Activated naive CD8-positive, alpha-beta T cell treated with anti-CD3 and anti-CD28 coated beads, Interleukin-2, amount 50 U/mL, for 16 hours (primary cell): ENCODE measurements at regions not wholly inside any gene's neighbourhood (a gene's known extent, or its start where the extent isn't known, plus 50 kb on each side); places are given as distances from the start of the nearest gene placed in this dataset.

ENCODE experiments used
- DNase-seq: peaks from one replicate; pipeline ENCODE4 v3.0.0-alpha.2; 2020; ENCODE audit warnings: low read depth, low spot score

- no peak for DNase-seq
Observed at GRCh38 chr6:133753756-133754155, 135.2 kb upstream of the TCF21 start.

DNA sequence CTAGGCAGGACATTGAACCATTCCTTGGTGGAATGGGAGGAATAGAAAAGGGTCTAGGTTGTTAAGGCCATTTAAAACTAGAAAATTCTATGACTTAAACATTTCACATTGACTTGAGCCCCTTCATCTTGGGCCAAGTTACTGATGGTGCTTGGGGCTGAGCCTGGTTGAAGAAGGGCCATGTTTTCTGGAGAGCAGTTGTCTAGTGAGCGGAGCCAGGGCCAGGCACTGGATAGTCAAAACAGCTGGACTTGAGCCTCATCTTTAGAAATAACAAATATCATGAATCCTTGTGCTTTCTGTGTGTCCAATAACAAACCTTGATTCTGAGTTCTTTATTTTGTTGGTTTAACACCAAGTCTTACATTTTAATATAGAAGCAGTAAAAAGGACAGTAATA lies 134.6 kb upstream of the TCF21 start:
- no peak for DNase-seq

GRCh38 chr6:133756078-133756695 lies 132.7 kb upstream of the TCF21 start:
- no peak for DNase-seq

GRCh38 chr6:133757335-133757734 lies 131.6 kb upstream of the TCF21 start:
- no peak for DNase-seq

DNA sequence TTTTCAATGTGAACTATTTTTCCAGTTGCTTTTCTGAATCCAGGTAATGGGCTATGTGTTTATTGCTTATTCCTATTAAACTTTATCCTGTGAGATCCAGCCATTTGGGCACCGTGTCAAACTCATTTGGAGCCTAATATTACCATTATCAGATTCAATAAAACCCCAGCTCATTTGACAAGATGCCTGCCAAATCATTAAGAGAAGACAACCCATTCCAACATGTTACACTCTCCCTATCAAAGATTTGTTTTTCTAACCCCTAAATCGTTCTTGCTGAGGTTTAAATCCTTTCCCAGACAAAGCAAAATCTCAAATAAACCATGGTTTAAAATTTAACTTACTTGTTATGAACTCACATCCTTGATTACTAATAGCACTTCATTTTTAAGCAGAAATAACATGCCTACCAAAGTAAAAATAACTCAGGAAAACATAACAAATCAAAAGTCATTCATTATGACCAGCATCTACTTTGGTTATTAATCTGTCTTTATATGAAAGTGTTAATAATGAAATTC lies 130.0 kb upstream of the TCF21 start:
- no peak for DNase-seq

- no peak for DNase-seq
Observed at GRCh38 chr6:133759524-133759923, 129.4 kb upstream of the TCF21 start.

DNA sequence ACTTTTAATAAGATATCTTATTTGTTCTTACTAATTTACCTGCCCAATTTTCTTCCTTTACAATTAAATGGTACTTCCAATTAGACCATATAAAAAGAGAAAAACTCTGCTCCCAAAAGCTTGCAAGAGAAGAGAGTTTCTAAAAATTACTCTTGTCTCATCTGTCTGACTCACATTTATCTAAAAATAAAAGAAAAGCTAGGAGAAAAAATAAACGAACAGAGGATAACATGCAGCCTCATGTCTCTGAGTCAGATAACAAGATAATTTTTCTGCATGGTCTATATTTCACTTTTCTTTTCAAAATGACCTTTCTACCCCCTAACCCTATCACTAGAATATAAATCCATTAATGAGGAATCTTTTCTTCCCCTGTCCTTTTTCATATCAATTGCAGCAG lies 127.2 kb upstream of the TCF21 start:
- no peak for DNase-seq

DNA sequence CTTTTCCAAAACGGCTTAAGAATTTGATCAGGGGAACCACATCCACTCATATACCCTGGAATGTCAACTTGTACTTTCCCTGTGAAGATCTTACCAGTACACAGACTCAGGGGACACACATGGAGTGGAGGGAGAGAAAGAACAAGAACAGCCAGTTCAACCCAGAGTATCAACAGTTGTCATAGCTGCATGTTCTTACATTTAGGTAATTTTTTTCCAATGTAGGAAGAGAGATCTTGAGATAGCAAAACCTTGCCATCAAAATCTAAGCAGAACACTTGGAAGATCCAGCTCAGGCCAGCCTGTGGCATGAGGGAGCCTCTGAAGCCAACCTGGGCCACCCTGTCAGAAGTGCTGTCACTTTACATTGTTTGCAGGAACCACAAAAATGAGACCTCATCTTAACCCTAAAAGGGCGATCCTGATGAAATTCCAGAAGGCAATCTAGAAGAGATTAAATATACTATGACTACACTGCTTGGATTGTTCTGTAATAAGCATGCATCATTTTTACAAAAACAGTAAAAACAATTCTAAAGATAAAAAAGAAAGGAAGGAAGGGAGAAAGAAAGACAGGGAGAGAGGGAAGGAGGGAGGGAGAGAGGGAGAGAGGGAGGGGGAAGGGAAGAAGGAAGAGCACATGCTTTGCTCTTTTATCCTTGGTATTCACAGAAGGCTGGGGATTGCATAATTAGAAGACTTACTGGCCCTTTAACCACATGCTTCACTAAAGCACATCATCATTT lies 124.7 kb upstream of the TCF21 start:
- DNase-seq = no peak

DNA sequence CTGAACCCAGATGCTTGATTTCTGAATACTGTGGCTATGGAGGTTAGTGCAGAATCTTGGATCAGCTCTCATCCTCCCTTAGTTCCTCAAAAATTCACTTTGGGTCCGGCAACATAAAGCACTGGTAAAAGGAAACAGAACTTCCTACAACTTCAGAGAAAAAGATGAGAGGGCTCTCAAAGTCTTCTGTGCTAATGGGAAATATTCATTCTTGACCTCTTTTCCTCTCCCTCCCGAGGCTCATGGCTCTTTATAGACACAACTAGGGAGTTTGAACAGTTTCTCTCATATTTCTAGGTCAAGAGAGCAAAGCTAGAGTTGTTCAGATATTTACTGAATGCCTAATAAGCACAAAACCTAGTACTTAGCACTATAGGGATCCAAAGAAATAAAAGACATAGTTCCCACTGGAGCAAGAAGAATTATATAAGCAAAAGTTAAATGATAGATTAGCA lies 124.1 kb upstream of the TCF21 start:
- no peak for DNase-seq

DNA sequence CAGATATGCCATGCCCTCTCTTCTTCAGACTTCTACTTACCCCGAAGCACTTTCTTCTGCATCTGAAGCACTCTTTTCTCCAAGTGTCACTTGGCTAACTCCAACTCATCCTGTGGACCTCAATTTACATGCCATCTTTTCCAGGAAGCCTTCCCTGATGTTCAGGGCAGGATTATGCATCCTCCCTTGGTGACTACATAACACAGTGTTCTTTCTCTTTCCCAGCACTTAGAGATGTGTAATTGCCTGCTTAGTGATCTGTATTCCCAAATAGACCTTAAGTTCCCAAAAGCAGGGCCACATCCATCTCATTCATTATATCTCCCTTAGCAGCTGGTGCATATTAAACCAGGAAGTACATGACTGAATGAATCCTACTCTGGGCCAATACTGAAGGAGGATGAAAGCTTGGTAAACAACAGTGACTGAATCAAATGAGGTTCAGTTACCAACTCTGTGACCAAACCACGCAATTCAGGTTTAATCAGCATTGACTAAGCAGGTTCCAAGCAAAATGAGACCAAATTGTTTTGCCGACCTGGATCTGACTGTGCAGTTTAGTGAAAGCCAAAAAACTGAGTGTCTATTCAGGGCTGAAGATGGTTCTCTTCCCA lies 121.4 kb upstream of the TCF21 start:
- no peak for DNase-seq

DNA sequence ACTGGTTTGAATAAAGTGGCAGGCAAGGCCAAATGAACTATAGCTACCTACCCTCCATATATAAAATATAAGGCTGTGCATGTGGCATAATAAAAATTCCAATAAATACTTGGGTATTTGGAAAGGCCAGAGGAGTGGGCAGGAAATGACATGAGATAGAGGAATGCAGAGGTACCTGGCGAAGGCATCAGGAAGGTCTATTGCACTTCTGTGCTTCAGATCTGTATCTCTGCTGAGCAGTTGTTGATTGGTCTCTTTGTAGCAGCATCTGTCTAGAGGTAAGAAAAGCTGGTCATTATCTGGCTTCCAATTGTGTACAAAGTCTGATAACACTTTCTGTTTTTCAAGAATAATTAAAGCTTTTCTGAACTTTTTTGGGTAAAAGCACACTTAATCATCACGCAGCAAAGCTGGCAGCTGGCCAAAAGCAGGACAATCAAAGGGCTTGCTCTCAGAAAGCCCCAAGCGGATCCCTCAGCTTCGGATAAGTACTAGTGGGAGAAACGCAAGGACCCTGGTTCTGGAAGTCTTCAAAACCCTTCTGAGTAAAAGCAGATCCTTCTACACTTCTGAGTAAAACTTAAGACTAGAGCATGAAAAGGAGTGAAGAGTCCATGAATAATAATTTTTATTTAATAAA lies 120.1 kb upstream of the TCF21 start:
- no peak for DNase-seq

- DNase-seq = no peak
Observed at GRCh38 chr6:133769463-133769862, 119.5 kb upstream of the TCF21 start.

DNA sequence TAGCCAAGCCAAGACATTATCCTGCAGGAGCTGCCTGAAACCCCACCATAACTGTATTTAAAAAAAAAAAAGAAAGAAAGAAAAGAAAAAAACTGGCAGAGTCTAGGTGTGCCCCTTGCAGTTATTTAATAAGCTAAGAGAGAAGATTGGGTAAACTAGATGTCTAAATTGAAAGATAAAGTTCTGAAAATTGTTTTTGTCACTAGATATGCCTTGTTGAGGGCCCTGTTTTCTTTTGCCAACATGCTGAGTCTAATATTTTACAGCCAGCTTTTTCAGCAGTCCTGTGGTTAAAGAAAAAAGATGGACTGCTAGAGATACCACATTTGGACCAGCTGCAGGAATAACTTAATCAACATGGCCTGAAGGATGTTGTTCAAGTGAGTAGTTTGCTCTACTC lies 116.3 kb upstream of the TCF21 start:
- no peak for DNase-seq

DNA sequence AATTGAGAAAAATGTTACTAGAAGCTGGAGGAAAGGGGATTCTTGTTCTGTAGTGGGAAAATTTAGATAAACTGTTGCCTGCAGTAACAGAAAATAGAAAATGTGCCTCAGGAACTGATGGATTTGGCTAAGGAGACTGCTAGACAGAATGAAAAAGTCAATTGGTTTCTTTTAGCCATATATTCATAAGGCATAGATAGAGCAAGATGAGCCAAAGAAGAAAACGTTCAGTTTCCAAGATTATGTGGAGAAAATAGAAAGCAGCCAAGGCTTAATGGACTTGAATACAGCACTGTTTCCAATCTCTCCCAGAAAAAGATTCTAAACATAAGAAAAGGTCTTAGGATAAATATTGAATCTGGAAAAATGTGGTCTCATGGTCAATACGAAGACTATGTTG lies 115.1 kb upstream of the TCF21 start:
- no peak for DNase-seq

- no peak for DNase-seq
Observed at GRCh38 chr6:133774356-133774755, 114.6 kb upstream of the TCF21 start.

- DNase-seq = no peak
Observed at GRCh38 chr6:133778414-133779130, 110.3 kb upstream of the TCF21 start.

DNA sequence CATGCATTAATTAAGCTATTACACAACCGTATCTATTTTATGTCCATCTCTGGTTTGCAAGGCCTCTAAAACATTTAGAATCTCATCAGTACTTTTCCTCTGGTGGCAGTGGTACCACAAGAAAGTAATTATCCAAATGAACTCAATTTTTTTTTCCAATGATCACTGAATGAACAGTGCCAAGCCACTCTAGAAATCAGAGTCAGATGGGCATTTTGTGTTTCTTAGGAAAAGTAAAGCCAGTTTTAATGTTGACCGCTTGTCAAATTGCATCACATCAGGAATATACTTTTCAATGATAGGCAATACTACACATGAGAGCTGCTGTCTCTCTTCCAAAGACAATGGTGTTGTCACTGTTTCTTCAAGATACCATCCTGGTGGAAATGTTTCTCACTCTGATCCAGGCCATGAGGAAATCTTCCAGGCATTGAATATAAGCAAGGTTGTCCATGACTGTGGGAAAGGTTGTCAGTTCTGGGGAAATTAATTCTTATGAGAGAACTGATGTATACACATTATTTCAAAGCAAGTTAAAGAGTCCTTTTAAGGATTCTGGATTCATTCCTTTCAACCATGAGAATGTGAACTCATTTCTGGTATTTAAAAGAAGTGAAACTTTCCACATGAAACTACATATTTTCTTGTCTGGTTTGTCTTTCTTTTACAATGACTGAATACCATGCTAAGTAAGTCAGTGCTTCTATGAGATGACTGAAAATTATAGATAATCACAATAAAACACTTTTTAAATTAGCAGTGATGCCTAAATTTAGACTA lies 108.8 kb upstream of the TCF21 start:
- DNase-seq = no peak

- no peak for DNase-seq
Observed at GRCh38 chr6:133786016-133786415, 102.9 kb upstream of the TCF21 start.

DNA sequence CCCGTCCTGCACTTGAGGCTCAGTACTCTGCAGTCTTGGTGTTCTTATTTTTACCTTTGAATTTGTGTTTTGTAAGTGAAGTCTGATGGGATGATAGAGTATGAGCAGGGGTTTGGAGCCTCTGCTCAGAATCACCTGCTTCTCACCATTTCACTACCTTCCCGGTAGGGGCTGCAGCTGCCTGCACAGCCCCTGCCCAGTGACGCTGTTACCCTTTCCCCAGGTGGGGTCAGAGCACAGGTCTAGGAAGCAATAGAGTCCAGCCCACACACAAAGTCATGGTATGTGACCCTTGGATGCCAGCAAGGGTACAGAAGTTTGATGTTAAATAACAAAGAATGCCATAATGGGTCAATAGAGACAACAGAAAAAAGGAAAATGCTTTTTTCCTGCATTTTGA lies 101.8 kb upstream of the TCF21 start:
- DNase-seq = no peak

- DNase-seq = no peak
Observed at GRCh38 chr6:133787859-133788505, 100.9 kb upstream of the TCF21 start.
